ENCODE measurements at regions not wholly inside any gene's neighbourhood (a gene's known extent, or its start where the extent isn't known, plus 50 kb on each side); places are given as distances from the start of the nearest gene placed in this dataset.

GRCh38 chr4:18529482-18529881 is 507.9 kb upstream of the LCORL start:
- Histone ChIP-seq H3K9me3 (0 out of 2 replicates have a peak, but pooled peaks cover 4% of the 10 kb centered on the region), H3K9ac (no peak overlapping the region), H3K4me1 (ENCODE audit: control insufficient read depth in 1 of 2, insufficient read depth in 2 of 2, low read depth in 1 of 2, low read length in 1 of 2) (no peaks in the 10 kb centered on the region), H3K27ac (ENCODE audit: low read depth in 2 of 2, low read length in 1 of 2) (no peak overlapping the region), H2AFZ (ENCODE audit: low read depth) (no peak overlapping the region), H3F3A (replicated peaks; ENCODE audit: insufficient read depth) (no peaks in the 10 kb centered on the region), H3K36me3 (replicated peaks in 1 of 2; ENCODE audit: control insufficient read depth in 1 of 2, insufficient read depth in 2 of 2, low read length in 1 of 2) (no peaks in the 10 kb centered on the region), H4K20me1 (ENCODE audit: insufficient read depth) (no peaks in the 10 kb centered on the region), H3K9me2 (no peaks in the 10 kb centered on the region), H3K27me3 (ENCODE audit: insufficient read depth) (no peaks in the 10 kb centered on the region), H3K79me2 (ENCODE audit: insufficient read depth) (no peaks in the 10 kb centered on the region), H3K4me2 (no peak overlapping the region), H3K4me3 (ENCODE audit: low read depth in 2 of 2, low read length in 1 of 2) (no peak overlapping the region)
- POLR2A ChIA-PET, result no interaction called here
- CTCF ChIA-PET, result interaction anchor here (0.7 kb wide), 1 partner anchor 205 kb away, joined by 3 read pairs; no protein-coding TSS in a partner anchor
- TF ChIP-seq NFIC (IDR thresholded peaks at IDR 0.05; ENCODE audit: borderline replicate concordance) (no peak), SMC3 (IDR thresholded peaks at IDR 0.05; ENCODE audit: low read depth, low read length) (no peak), USF2 (IDR thresholded peaks at IDR 0.05; ENCODE audit: borderline replicate concordance, low read depth, low read length) (no peak), CHD2 (IDR thresholded peaks at IDR 0.05; ENCODE audit: low read length, partially characterized antibody) (no peak), YY1 (IDR thresholded peaks at IDR 0.05; ENCODE audit: low read depth) (no peak), FOXM1 (IDR thresholded peaks at IDR 0.05; ENCODE audit: low read depth) (no peak), TCF12 (IDR thresholded peaks at IDR 0.05) (no peak), JUND (IDR thresholded peaks at IDR 0.05) (no peak), EZH2phosphoT487 (IDR thresholded peaks at IDR 0.05; ENCODE audit: borderline replicate concordance, low read depth) (no peak), CTCF (IDR thresholded peaks at IDR 0.05) (no peak), MAX (IDR thresholded peaks at IDR 0.05; ENCODE audit: low read depth) (no peak), FOSL2 (IDR thresholded peaks at IDR 0.05; ENCODE audit: borderline replicate concordance, low read depth) (no peak), POLR2AphosphoS5 (IDR thresholded peaks at IDR 0.05; ENCODE audit: low read depth, low read length) (no peak), SIN3A (IDR thresholded peaks at IDR 0.05; ENCODE audit: borderline replicate concordance, low read depth, low read length) (no peak)
- no peak for DNase-seq

GRCh38 chr4:18524667-18525066 is 503.1 kb upstream of the LCORL start:
- Histone ChIP-seq H3K4me3 (ENCODE audit: low read depth in 2 of 2, low read length in 1 of 2) (no peak overlapping the region), H3K9me2 (no peaks in the 10 kb centered on the region), H3K27me3 (ENCODE audit: insufficient read depth) (no peaks in the 10 kb centered on the region), H3F3A (replicated peaks; ENCODE audit: insufficient read depth) (no peaks in the 10 kb centered on the region), H3K27ac (ENCODE audit: low read depth in 2 of 2, low read length in 1 of 2) (no peak overlapping the region), H4K20me1 (ENCODE audit: insufficient read depth) (no peaks in the 10 kb centered on the region), H3K9ac (no peak overlapping the region), H3K79me2 (ENCODE audit: insufficient read depth) (no peaks in the 10 kb centered on the region), H3K36me3 (replicated peaks in 1 of 2; ENCODE audit: control insufficient read depth in 1 of 2, insufficient read depth in 2 of 2, low read length in 1 of 2) (no peaks in the 10 kb centered on the region), H3K4me2 (no peak overlapping the region), H3K4me1 (ENCODE audit: control insufficient read depth in 1 of 2, insufficient read depth in 2 of 2, low read depth in 1 of 2, low read length in 1 of 2) (no peaks in the 10 kb centered on the region), H2AFZ (ENCODE audit: low read depth) (no peak overlapping the region), H3K9me3 (0 out of 2 replicates have a peak, but pooled peaks cover 4% of the 10 kb centered on the region)
- TF ChIP-seq USF2 (IDR thresholded peaks at IDR 0.05; ENCODE audit: borderline replicate concordance, low read depth, low read length) (no peak), EZH2phosphoT487 (IDR thresholded peaks at IDR 0.05; ENCODE audit: borderline replicate concordance, low read depth) (no peak), JUND (IDR thresholded peaks at IDR 0.05) (no peak)
- WGBS (ENCODE audit: low lambda C conversion rate), result 29% methylated on average over 4 of the region's 4 CpGs
- no peak for DNase-seq
- ChIA-PET CTCF (no interaction called here), POLR2A (no interaction called here)

Data from SK-N-SH (cell line).